AG04449 (cell line): ENCODE measurements at regions not wholly inside any gene's neighbourhood (a gene's known extent, or its start where the extent isn't known, plus 50 kb on each side); places are given as distances from the start of the nearest gene placed in this dataset.

Experiments
- CTCF ChIA-PET: fragments of 350-600 bp; formaldehyde crosslinking; extraction: SDS; loops from one replicate; lab custom pipeline; 2021; ENCODE audit warnings: antibody characterized with exemption; lab: Yijun Ruan, JAX
- POLR2A ChIA-PET: fragments of 400-600, 350-600 bp; formaldehyde crosslinking; extraction: SDS; loops from one replicate; lab custom pipeline; 2020; ENCODE audit warnings: antibody characterized with exemption, inconsistent platforms; lab: Yijun Ruan, JAX
- DNase-seq: peaks from one replicate; pipeline ENCODE4 v3.0.0-alpha.2; 2010; ENCODE audit warnings: low read depth, low spot score
- H3K4me3 ChIP-seq: 2 replicates; pipeline ENCODE4 v1.5.1; 2011; ENCODE audit warnings: low read depth, mild to moderate bottlenecking, control low read depth, low read length
- CTCF ChIP-seq: IDR thresholded peaks from one replicate; pipeline ENCODE4 v1.5.1; 2011; ENCODE audit warnings: mild to moderate bottlenecking, moderate library complexity, low read length, control low read depth, inconsistent platforms; ENCODE audit not compliant: insufficient read depth; ENCODE audit errors: missing control alignments

- H3K4me3 ChIP-seq = no peak overlapping the region
- POLR2A ChIA-PET = no interaction called here
- DNase-seq = no peak
- CTCF ChIA-PET = no interaction called here
- no peak for TF ChIP-seq CTCF
Observed at GRCh38 chr22:49419661-49420060, 408.0 kb downstream of the BRD1 start.

GRCh38 chr22:49418943-49419342, 408.7 kb downstream of the BRD1 start:
- ChIA-PET POLR2A (no interaction called here), CTCF (no interaction called here)
- TF ChIP-seq CTCF = no peak
- no peak for DNase-seq
- H3K4me3 ChIP-seq = no peak overlapping the region

GRCh38 chr22:49418341-49418894, 409.3 kb downstream of the BRD1 start:
- CTCF ChIA-PET = no interaction called here
- no peak overlapping the region for H3K4me3 ChIP-seq
- no peak for DNase-seq
- POLR2A ChIA-PET = no interaction called here
- TF ChIP-seq CTCF = no peak

GRCh38 chr22:49417833-49418232, 409.8 kb downstream of the BRD1 start:
- no peak for DNase-seq
- H3K4me3 ChIP-seq = no peak overlapping the region
- ChIA-PET POLR2A (no interaction called here), CTCF (no interaction called here)
- no peak for TF ChIP-seq CTCF

- no peak for TF ChIP-seq CTCF
- CTCF ChIA-PET = no interaction called here
- no peak for DNase-seq
- POLR2A ChIA-PET = no interaction called here
- no peak overlapping the region for H3K4me3 ChIP-seq
Observed at GRCh38 chr22:49417326-49417725, 410.3 kb downstream of the BRD1 start.

GRCh38 chr22:49415151-49415951, 412.3 kb downstream of the BRD1 start:
- CTCF ChIA-PET = no interaction called here

More at GRCh38 chr22:49415151-49415951, 412.3 kb downstream of the BRD1 start:
- H3K4me3 ChIP-seq = no peak overlapping the region
- no peak for TF ChIP-seq CTCF
- no peak for DNase-seq
- POLR2A ChIA-PET = no interaction called here
